ENCODE measurements at regions not wholly inside any gene's neighbourhood (a gene's known extent, or its start where the extent isn't known, plus 50 kb on each side); places are given as distances from the start of the nearest gene placed in this dataset.

DNA sequence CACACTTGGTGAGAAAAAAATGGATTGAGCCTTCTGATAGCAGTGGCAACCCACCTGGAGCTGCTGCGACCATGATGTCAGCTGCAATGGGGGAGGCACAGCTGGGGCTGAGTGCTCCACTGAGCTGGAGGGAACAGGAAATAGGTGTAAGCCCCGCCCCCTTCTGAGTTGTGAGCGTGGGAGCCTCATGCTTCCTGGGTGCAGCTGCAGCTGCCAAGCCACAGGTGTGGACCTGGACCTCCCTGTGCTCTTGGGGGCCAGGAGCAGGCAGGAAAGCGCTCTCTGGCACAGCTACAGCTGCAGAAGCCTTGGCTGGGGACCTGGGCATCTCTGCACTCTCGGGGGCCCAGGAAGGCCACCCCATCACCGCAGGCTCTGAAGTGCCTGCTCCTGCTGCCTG lies 970.6 kb downstream of the DCDC2C start:
- no peak for TF ChIP-seq CTCF (IDR thresholded peaks at IDR 0.05; ENCODE audit: borderline replicate concordance, control extremely low read depth, extremely low read depth, insufficient read depth, missing control alignments)
- DNase-seq (ENCODE audit: low spot score), result no peak
- in situ Hi-C loops (cut with MboI; ENCODE audit: low sequenced_read_pairs, unreplicated experiment), result no loop called here

DNA sequence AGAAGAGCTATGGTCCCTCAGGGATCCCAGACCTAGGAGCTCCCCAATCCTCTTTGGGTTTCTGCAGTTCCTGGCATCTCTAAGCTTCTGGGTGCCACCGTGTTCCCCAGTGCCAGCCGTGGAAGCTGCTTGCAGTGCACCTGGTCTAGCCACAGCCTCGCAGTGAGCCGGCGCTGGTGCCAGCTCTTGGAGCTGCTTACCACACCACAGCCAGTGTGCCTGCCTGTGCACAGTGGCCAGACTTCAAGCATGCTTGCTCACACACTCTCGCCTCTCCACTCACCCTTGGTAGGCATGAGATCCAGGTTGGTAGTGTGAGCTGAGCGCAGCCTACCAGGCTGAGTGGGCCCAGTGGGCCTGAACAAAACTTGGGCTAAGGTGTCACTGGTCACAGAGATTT lies 971.9 kb downstream of the DCDC2C start:
- DNase-seq (ENCODE audit: low spot score), result no peak
- no peak for TF ChIP-seq CTCF (IDR thresholded peaks at IDR 0.05; ENCODE audit: borderline replicate concordance, control extremely low read depth, extremely low read depth, insufficient read depth, missing control alignments)
- in situ Hi-C loops (cut with MboI; ENCODE audit: low sequenced_read_pairs, unreplicated experiment), result no loop called here

- TF ChIP-seq CTCF (IDR thresholded peaks at IDR 0.05; ENCODE audit: borderline replicate concordance, control extremely low read depth, extremely low read depth, insufficient read depth, missing control alignments), result no peak
- in situ Hi-C loops (cut with MboI; ENCODE audit: low sequenced_read_pairs, unreplicated experiment), result no loop called here
- DNase-seq (ENCODE audit: low spot score), result no peak
These were observed 975.6 kb downstream of the DCDC2C start for GRCh38 chr2:4678927-4679326.

GRCh38 chr2:4679391-4679790 lies 976.0 kb downstream of the DCDC2C start:
- in situ Hi-C loops (cut with MboI; ENCODE audit: low sequenced_read_pairs, unreplicated experiment), result no loop called here
- DNase-seq (ENCODE audit: low spot score), result no peak
- no peak for TF ChIP-seq CTCF (IDR thresholded peaks at IDR 0.05; ENCODE audit: borderline replicate concordance, control extremely low read depth, extremely low read depth, insufficient read depth, missing control alignments)

DNA sequence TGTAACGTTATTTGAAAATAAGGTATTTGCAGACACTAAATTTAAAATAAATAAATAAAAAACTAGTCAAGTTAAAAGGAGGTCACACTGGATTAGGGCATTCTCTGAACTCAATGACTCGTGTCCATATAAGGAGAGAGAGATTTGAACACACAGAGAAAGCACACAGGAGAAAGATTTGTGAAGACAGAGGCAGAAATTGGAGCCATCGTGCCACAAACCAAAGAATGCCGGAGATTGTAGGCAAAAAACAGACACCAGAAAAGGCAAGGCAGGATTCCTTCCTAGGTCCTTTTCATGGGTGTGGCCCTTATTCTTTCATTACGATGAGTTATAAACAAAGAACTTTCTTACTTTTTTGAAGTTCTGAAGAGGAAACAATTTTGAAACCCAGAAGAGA lies 981.5 kb downstream of the DCDC2C start:
- no peak for DNase-seq (ENCODE audit: low spot score)
- TF ChIP-seq CTCF (IDR thresholded peaks at IDR 0.05; ENCODE audit: borderline replicate concordance, control extremely low read depth, extremely low read depth, insufficient read depth, missing control alignments), result no peak
- in situ Hi-C loops (cut with MboI; ENCODE audit: low sequenced_read_pairs, unreplicated experiment), result no loop called here

GRCh38 chr2:4690913-4691312 lies 987.5 kb downstream of the DCDC2C start:
- in situ Hi-C loops (cut with MboI; ENCODE audit: low sequenced_read_pairs, unreplicated experiment), result no loop called here
- no peak for TF ChIP-seq CTCF (IDR thresholded peaks at IDR 0.05; ENCODE audit: borderline replicate concordance, control extremely low read depth, extremely low read depth, insufficient read depth, missing control alignments)
- no peak for DNase-seq (ENCODE audit: low spot score)

DNA sequence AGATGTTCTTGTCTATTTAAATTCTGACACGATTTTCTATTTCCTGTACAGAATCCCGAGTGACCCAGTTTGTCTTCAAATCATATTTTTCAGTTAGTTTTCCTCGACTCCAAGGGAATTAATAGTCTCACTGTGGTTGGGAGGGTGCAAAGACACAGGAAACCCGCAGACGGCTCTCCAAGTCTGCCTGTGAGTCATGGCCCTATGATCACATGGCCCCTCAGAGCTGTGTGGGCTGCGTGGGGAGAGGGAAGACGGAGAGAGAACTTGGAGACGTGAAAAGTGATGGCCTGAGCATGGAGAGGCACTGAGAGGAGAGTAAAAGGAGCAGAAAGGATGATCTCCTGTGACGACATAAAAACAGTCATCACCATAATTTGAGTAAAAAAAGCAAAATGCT lies 989.9 kb downstream of the DCDC2C start:
- DNase-seq (ENCODE audit: low spot score), result no peak
- TF ChIP-seq CTCF (IDR thresholded peaks at IDR 0.05; ENCODE audit: borderline replicate concordance, control extremely low read depth, extremely low read depth, insufficient read depth, missing control alignments), result no peak
- in situ Hi-C loops (cut with MboI; ENCODE audit: low sequenced_read_pairs, unreplicated experiment), result no loop called here
